Smooth muscle cell (in vitro differentiated cells): ENCODE measurements at regions not wholly inside any gene's neighbourhood (a gene's known extent, or its start where the extent isn't known, plus 50 kb on each side); places are given as distances from the start of the nearest gene placed in this dataset.

Experiments
- DNase-seq: peaks from one replicate; lab custom pipeline; 2025; ENCODE audit not compliant: unreplicated experiment; lab: John Stamatoyannopoulos, UW
- H2AFZ ChIP-seq: fragments of 200-600 bp; sonication (generic); 2 replicates; pipeline ENCODE4 v1.6.0; 2016; ENCODE audit warnings: antibody characterized with exemption, low read depth, mild to moderate bottlenecking
- H3F3A ChIP-seq: fragments of 200-600 bp; sonication (generic); 2 replicates; pipeline ENCODE4 v1.6.0; 2017; ENCODE audit warnings: antibody characterized with exemption, low read depth
- H3K27ac ChIP-seq: fragments of 200-600 bp; sonication (generic); 2 replicates; pipeline ENCODE4 v1.5.1; 2016; ENCODE audit warnings: low read depth, mild to moderate bottlenecking
- H3K27me3 ChIP-seq: fragments of 200-600 bp; sonication (generic); 2 replicates; pipeline ENCODE4 v1.6.1; 2016; ENCODE audit warnings: low read depth, mild to moderate bottlenecking
- H3K36me3 ChIP-seq: fragments of 200-600 bp; sonication (generic); 2 replicates; pipeline ENCODE4 v1.5.1; 2016; ENCODE audit warnings: low read depth
- H3K4me1 ChIP-seq: fragments of 200-600 bp; sonication (generic); 2 replicates; pipeline ENCODE4 v1.5.1; 2016; ENCODE audit warnings: low read depth
- H3K4me2 ChIP-seq: fragments of 200-600 bp; sonication (generic); 2 replicates; pipeline ENCODE4 v1.6.0; 2016; ENCODE audit warnings: mild to moderate bottlenecking
- H3K4me3 ChIP-seq: fragments of 200-600 bp; sonication (generic); 2 replicates; pipeline ENCODE4 v1.5.1; 2016; ENCODE audit warnings: mild to moderate bottlenecking
- H3K79me2 ChIP-seq: fragments of 200-600 bp; sonication (generic); 2 replicates; pipeline ENCODE4 v1.6.0; 2016; ENCODE audit warnings: low read depth, mild to moderate bottlenecking
- H3K9ac ChIP-seq: fragments of 200-600 bp; sonication (generic); 2 replicates; pipeline ENCODE4 v1.6.0; 2016; ENCODE audit warnings: low read depth
- H3K9me3 ChIP-seq: fragments of 200-600 bp; sonication (generic); replicated peaks from 2 replicates; pipeline ENCODE4 v1.5.1; 2016; ENCODE audit warnings: low read depth
- H4K20me1 ChIP-seq: fragments of 200-600 bp; sonication (generic); 2 replicates; pipeline ENCODE4 v1.6.0; 2016; ENCODE audit warnings: low read depth
- CTCF ChIP-seq: fragments of 200-600 bp; sonication (generic); IDR thresholded peaks from 2 replicates; pipeline ENCODE4 v1.5.1; 2017; ENCODE audit warnings: borderline replicate concordance, mild to moderate bottlenecking, antibody characterized with exemption; ENCODE audit not compliant: insufficient read depth, poor library complexity, severe bottlenecking
- WGBS: methylation state at CpG from one replicate; pipeline ENCODE4 v1.1.7; 2016; ENCODE audit warnings: low lambda C conversion rate; 5-methylcytosine and 5-hydroxymethylcytosine counted together

DNA sequence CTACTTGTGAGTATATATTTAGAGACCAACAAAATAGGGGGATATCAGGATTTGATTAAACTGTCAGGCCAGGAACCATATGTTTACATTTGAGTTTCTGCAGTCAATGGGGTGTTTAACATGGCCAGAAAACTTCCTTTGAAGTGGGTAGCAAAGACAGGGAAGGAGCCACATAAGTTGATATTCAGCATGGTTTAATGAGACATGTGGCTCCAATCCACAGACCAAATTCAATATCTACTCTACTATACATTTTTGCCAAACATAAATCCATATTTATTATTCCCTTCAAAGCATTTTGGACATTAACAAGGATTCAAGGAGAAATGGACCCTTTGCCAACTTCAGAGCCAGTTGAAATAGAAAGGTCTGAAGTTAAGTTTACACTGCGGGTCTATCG is 99.8 kb downstream of the TAF11L14 start:
- H4K20me1 ChIP-seq = no peaks in the 10 kb centered on the region
- 88% methylated on average over 2 of the region's 2 CpGs for WGBS

DNA sequence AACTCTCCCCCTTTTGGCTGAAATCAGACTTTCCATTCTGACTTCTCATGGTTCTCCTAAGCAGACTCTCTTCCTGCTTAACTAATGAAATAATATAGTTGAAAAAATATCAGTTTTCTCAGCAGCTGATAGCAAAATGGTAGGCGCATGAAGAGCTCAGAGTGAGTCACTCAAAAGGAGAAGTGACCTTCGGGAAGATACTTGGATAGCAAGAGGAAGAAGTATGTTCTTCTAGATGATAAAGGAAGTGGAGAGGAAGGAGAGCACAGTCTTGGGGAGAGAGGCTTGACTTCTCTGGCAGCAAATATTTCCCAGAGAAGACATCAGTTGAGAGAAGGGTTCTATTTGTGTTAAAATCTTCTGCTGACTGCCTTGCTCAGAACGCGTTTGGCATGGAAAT is 101.5 kb downstream of the TAF11L14 start:
- no peak overlapping the region for H2AFZ ChIP-seq
- no peaks in the 10 kb centered on the region for H3K4me1 ChIP-seq
- no peaks in the 10 kb centered on the region for H3K27me3 ChIP-seq
- DNase-seq = no peak
- H3K4me3 ChIP-seq = no peak overlapping the region
- no peaks in the 10 kb centered on the region for H3F3A ChIP-seq
- 94% methylated on average over 4 of the region's 4 CpGs for WGBS
- H3K27ac ChIP-seq = no peak overlapping the region
- H3K4me2 ChIP-seq = no peak overlapping the region
- no peak for TF ChIP-seq CTCF
- H3K9ac ChIP-seq = no peak overlapping the region
- H3K36me3 ChIP-seq = no peaks in the 10 kb centered on the region
- no peaks in the 10 kb centered on the region for H3K79me2 ChIP-seq
- no peaks in the 10 kb centered on the region for H3K9me3 ChIP-seq
- no peaks in the 10 kb centered on the region for H4K20me1 ChIP-seq

More for the DNA sequence above, 99.8 kb downstream of the TAF11L14 start:
- Histone ChIP-seq H3K27me3 (no peaks in the 10 kb centered on the region), H3F3A (no peaks in the 10 kb centered on the region), H3K4me1 (no peaks in the 10 kb centered on the region), H3K36me3 (no peaks in the 10 kb centered on the region), H3K79me2 (no peaks in the 10 kb centered on the region), H3K9me3 (no peaks in the 10 kb centered on the region), H3K4me2 (no peak overlapping the region), H3K27ac (no peak overlapping the region), H3K4me3 (no peak overlapping the region), H3K9ac (no peak overlapping the region), H2AFZ (no peak overlapping the region)
- no peak for DNase-seq
- TF ChIP-seq CTCF = no peak

DNA sequence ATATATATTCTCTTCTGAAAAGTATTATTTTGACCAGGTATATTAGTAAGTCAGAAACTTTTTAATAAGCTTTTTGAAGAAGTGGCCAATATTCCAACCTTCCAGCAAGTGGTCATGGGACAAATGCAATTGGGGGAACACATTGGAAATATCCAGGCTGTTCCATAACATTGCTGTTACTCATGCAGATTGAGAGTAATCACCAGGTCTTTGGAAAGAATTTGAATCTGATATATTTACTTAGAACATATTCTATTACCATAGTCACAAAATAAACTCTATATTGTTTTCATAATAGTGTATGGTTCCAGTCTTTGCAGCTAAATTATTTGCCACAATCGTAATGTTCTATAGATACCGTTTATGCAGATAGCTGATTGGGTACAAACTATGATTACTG is 102.8 kb downstream of the TAF11L14 start:
- no peak overlapping the region for H3K9ac ChIP-seq
- H4K20me1 ChIP-seq = no peaks in the 10 kb centered on the region
- no peaks in the 10 kb centered on the region for H3K9me3 ChIP-seq
- no peaks in the 10 kb centered on the region for H3F3A ChIP-seq
- no peak for DNase-seq
- H3K4me1 ChIP-seq = no peaks in the 10 kb centered on the region
- H2AFZ ChIP-seq = no peak overlapping the region
- no peak overlapping the region for H3K27ac ChIP-seq
- WGBS = 92% methylated on average over 2 of the region's 2 CpGs
- no peak overlapping the region for H3K4me2 ChIP-seq
- TF ChIP-seq CTCF = no peak
- H3K4me3 ChIP-seq = no peak overlapping the region
- no peaks in the 10 kb centered on the region for H3K36me3 ChIP-seq
- H3K79me2 ChIP-seq = no peaks in the 10 kb centered on the region
- no peaks in the 10 kb centered on the region for H3K27me3 ChIP-seq

GRCh38 chr5:17738446-17738845 is 104.2 kb downstream of the TAF11L14 start:
- WGBS = 91% methylated on average over 2 of the region's 2 CpGs
- Histone ChIP-seq H3K9me3 (no peaks in the 10 kb centered on the region), H4K20me1 (no peaks in the 10 kb centered on the region), H3F3A (peaks cover 5% of the 10 kb centered on the region), H3K27ac (no peak overlapping the region), H3K4me2 (no peak overlapping the region), H3K36me3 (no peaks in the 10 kb centered on the region), H3K4me3 (no peak overlapping the region), H3K27me3 (no peaks in the 10 kb centered on the region), H3K9ac (no peak overlapping the region), H3K4me1 (no peaks in the 10 kb centered on the region), H2AFZ (no peak overlapping the region), H3K79me2 (no peaks in the 10 kb centered on the region)
- no peak for DNase-seq
- no peak for TF ChIP-seq CTCF
